Lower leg skin (tissue), 4 donors: ENCODE measurements at regions not wholly inside any gene's neighbourhood (a gene's known extent, or its start where the extent isn't known, plus 50 kb on each side); places are given as distances from the start of the nearest gene placed in this dataset.

Experiments
- DNase-seq, 2 donors: peaks; one replicate each; pipeline ENCODE4 v3.0.0-alpha.2; 2019; ENCODE audit warnings: low spot score in 2 of 2
- H3K4me3 ChIP-seq: fragments of 200-600 bp; sonication (generic); 2 replicates; pipeline ENCODE4 v1.5.1; 2017; ENCODE audit warnings: mild to moderate bottlenecking, low read depth; ENCODE audit not compliant: poor library complexity, severe bottlenecking
- CTCF ChIP-seq, 3 donors: fragments of 450-650 bp; IDR thresholded peaks; one replicate each; pipeline ENCODE4 v1.5.1; 2016; ENCODE audit warnings: antibody characterized with exemption in 3 of 3, mild to moderate bottlenecking in 3 of 3, moderate library complexity in 2 of 3
- POLR2A ChIP-seq, 2 donors: fragments of 450-650 bp; IDR thresholded peaks; one replicate each; pipeline ENCODE4 v1.6.1; 2016 to 2017; ENCODE audit warnings: antibody characterized with exemption in 2 of 2, mild to moderate bottlenecking in 1 of 2, moderate library complexity in 1 of 2
- WGBS, 2 donors: methylation state at CpG; one replicate each; pipeline ENCODE4 v1.1.5; 2018; 5-methylcytosine and 5-hydroxymethylcytosine counted together
- intact Hi-C: fragments of 100-400 bp; cut with DNase I; formaldehyde crosslinking; loops from one replicate; pipeline ENCODE4 v1.15.0; 2023; ENCODE audit warnings: low total_unique reads

GRCh38 chr14:38409071-38409705, 153.3 kb upstream of the CLEC14A start:
- intact Hi-C loops = no loop called here
- no peak for DNase-seq
- no peak for TF ChIP-seq CTCF (IDR thresholded peaks at IDR 0.05)
- TF ChIP-seq POLR2A (IDR thresholded peaks at IDR 0.05) = no peak
- WGBS, 2 donors = 42 to 43% methylated on average over 2 of the region's 2 CpGs
- no peak overlapping the region for H3K4me3 ChIP-seq

GRCh38 chr14:38405851-38406635, 150.2 kb upstream of the CLEC14A start:
- TF ChIP-seq POLR2A (IDR thresholded peaks at IDR 0.05) (no peak), CTCF (IDR thresholded peaks at IDR 0.05) (no peak)
- no peak for DNase-seq
- intact Hi-C loops = no loop called here
- 74 to 79% methylated on average over 3 of the region's 3 CpGs for WGBS, 2 donors
- no peak overlapping the region for H3K4me3 ChIP-seq

- intact Hi-C loops = no loop called here
- no peak for TF ChIP-seq POLR2A (IDR thresholded peaks at IDR 0.05)
- TF ChIP-seq CTCF (IDR thresholded peaks at IDR 0.05) = no peak
- 59 to 65% methylated on average over 2 of the region's 2 CpGs for WGBS, 2 donors
- no peak for DNase-seq
- no peak overlapping the region for H3K4me3 ChIP-seq
Measured at GRCh38 chr14:38404616-38405015, 148.7 kb upstream of the CLEC14A start.

- WGBS, 2 donors = 50 to 65% methylated on average over 1 of the region's 1 CpG
- no peak overlapping the region for H3K4me3 ChIP-seq
- TF ChIP-seq CTCF (IDR thresholded peaks at IDR 0.05) (no peak), POLR2A (IDR thresholded peaks at IDR 0.05) (no peak)
- intact Hi-C loops = no loop called here
- no peak for DNase-seq
Measured at GRCh38 chr14:38404100-38404541, 148.2 kb upstream of the CLEC14A start.

- intact Hi-C loops = no loop called here
- no peak for TF ChIP-seq CTCF (IDR thresholded peaks at IDR 0.05)
- TF ChIP-seq POLR2A (IDR thresholded peaks at IDR 0.05) = no peak
Measured at GRCh38 chr14:38400751-38401150, 144.9 kb upstream of the CLEC14A start.

More at GRCh38 chr14:38400751-38401150, 144.9 kb upstream of the CLEC14A start:
- no peak for DNase-seq
- 82 to 83% methylated on average over 3 of the region's 3 CpGs for WGBS, 2 donors
- H3K4me3 ChIP-seq = no peak overlapping the region
